ENCODE measurements at regions not wholly inside any gene's neighbourhood (a gene's known extent, or its start where the extent isn't known, plus 50 kb on each side); places are given as distances from the start of the nearest gene placed in this dataset.

- no peak for TF ChIP-seq THRA (CRISPR knock-in tag; IDR thresholded peaks at IDR 0.05; ENCODE audit: borderline replicate concordance)
- peak; percentile 23; the same call in 1 of the 2 replicates for TF ChIP-seq CTCF (CRISPR knock-in tag; IDR thresholded peaks at IDR 0.05)
- TF ChIP-seq ARID4A (CRISPR knock-in tag; IDR thresholded peaks at IDR 0.05; ENCODE audit: borderline replicate concordance) = no peak
- no peak for TF ChIP-seq NCOA1 (CRISPR knock-in tag; IDR thresholded peaks at IDR 0.05)
- no peak for TF ChIP-seq ZNF615 (CRISPR knock-in tag; IDR thresholded peaks at IDR 0.05; ENCODE audit: borderline replicate concordance)
- no peak for TF ChIP-seq TARDBP (CRISPR knock-in tag; IDR thresholded peaks at IDR 0.05)
These were observed 186.8 kb downstream of the SEC16B start for GRCh38 chr1:177783051-177783450.

Data from HepG2 (cell line).